GM21737 (cell line): ENCODE measurements at regions not wholly inside any gene's neighbourhood (a gene's known extent, or its start where the extent isn't known, plus 50 kb on each side); places are given as distances from the start of the nearest gene placed in this dataset.

Experiments used
- ATAC-seq: cut with Tn5 transposase; IDR thresholded peaks from one replicate; pipeline ENCODE4 v1.9.1; 2021; ENCODE audit warnings: mild to moderate bottlenecking, moderate library complexity; ENCODE audit not compliant: unreplicated experiment

DNA sequence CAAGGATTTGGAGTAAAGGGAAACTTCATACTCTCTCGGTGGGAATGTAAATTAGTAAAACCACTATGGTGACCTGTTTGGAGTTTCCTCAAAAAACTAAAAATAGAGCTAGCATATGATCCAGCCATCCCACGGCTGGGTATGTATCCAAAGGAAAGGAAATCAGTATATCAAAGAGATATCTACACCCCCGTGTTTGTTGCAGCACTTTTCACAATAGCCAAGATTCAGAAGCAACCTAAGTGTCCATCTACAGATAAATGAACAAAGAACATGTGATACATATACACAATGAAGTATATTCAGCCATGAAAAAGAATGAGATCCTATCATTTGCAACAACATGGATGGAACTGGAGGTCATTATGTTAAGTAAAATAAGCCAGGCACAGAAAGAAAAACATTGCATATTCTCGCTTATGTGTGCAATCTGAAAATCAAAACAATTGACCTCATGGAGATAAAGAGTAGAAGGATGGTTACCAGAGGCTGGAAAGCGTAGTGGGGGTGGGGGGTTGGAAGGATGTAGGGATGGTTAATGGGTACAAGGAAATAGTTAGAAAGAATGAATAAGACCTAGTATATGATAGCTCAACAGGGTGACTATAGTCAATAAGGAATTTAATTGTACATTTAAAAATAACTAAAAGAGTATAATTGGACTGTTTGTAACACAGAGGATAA lies 468.0 kb downstream of the BCAT1 start:
- ATAC-seq: no peak

DNA sequence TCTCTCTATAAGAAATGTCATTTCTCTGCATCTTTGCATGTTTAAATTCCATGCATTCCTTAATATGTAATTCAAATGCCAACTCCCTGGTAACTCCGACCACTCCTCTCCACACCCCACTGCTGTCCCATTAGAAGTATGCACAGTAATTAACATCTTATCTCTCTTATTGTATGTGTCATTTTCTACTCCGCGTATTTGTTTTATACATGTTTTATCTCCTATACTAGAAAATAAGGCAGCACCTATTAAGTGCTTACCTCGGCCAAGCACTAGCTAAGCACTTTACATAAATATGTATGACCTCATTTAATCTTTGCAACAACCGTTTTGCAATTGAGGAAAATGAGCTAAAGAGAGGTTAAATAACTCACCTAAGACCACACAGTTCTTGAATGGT lies 469.8 kb downstream of the BCAT1 start:
- no peak for ATAC-seq

GRCh38 chr12:24478254-24478653 lies 470.6 kb downstream of the BCAT1 start:
- ATAC-seq: no peak

GRCh38 chr12:24476310-24476709 lies 472.6 kb downstream of the BCAT1 start:
- no peak for ATAC-seq

DNA sequence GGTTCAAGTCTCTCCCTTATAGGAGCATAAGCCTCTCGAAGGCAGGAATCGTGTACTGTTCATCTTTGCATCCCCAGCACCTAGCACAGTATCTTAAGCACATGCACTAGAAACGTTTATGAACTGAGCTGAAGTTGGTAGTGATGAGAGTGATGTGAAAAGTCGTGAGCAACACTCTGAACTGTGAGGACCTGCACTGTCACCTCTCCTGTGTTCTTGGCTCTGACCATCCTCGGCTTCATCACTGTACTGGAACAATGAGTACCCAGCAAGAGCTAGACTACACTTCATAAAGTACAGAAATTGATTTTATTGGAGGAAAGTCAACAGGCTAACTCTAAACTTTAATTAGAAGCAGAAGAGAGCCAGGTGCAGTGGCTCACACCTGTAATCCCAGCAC lies 473.6 kb downstream of the BCAT1 start:
- no peak for ATAC-seq

DNA sequence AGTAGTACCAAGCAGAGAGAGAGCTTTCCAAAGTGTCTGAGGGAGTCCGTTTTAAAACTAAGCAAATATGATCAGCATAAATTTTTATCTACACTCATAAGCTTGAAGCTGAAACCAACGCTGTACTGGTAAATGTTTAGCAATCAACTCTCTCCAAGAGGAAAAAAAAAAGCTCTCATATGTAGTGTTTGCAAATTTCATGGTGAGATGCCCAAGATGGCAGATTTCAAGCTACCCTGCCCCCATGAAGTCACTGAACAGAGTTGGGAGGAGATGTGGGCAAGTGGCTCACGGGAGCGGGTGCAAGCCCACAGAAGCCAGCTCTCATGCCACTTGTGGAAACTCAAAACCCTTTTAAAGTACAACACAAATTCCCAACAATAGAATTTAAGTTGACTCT lies 475.8 kb downstream of the BCAT1 start:
- no peak for ATAC-seq

DNA sequence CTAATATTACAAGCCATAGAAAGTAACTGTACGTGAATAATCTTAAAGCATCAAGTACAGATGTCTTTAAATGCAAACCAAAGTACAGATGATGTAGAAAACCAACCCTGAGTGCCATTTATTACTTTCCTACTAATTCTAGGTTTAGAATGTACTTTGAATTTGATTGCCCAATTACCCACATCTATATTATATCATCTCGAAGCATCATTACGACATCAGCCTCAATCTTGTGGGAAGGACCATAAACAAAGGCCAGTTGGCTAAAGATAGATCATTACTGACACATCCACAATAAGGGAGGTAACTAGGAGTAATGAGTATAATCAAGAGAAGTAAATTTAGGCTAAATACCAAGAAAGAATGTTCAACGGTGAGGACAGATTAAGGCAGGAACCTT lies 478.9 kb downstream of the BCAT1 start:
- no peak for ATAC-seq

DNA sequence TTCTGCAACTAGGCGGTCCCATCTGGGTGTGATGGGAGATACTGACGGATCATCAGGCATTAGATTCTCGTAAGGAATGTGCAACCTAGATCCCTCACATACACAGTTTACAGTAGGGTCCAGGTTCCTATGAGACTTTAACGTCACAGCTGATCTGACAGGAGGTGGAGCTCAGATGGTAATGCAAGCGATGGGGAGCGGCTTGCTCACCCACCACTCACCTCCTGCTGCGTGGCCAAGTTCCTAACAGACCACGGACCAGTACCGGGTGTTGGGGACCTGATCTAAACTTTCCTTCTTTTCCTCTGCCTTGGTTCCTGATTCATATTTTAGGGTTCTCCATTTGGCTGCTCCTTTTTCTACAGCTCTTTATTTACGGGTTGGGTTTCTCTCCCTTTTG lies 479.8 kb downstream of the BCAT1 start:
- ATAC-seq: no peak

DNA sequence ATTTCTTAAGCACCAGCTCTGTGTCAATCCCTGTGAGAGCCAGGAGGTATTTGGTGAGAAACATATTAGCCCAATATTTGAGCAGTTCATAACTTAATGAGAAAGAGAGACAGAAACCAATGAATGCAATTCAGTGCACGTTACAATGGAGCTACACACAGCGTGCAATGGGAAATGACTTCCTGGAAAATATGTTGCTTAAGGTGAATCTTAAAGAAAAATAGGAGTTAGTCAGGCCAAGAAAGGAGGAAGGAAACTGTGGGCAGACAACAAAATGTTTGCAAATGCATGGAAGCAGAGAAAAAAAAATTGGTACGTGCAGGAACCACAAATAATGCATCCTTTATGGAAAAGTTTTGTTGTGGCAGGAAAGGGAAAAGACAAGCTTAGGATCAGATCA lies 481.7 kb downstream of the BCAT1 start:
- no peak for ATAC-seq

- no peak for ATAC-seq
These were observed 485.5 kb downstream of the BCAT1 start for GRCh38 chr12:24463375-24463774.

DNA sequence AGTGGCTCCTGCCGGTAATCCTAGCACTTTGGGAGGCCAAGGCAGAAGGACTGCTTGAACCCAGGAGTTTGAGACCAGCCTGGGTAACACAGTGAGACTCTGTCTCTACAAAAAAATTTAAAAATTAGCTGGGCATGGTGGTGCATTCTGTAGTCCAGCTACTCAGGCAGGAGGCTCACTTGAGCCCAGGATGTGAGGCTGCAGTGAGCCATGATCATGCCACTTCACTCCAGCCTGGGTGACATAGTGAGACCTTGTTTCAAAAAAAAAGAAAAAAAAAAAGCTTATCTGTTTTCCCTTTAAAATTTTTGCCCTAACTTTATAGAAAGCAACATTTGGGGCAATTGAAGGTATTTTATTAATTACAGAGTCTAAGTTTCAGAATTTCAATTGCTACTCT lies 486.0 kb downstream of the BCAT1 start:
- ATAC-seq: no peak

- no peak for ATAC-seq
These were observed 488.4 kb downstream of the BCAT1 start for GRCh38 chr12:24460506-24460905.

DNA sequence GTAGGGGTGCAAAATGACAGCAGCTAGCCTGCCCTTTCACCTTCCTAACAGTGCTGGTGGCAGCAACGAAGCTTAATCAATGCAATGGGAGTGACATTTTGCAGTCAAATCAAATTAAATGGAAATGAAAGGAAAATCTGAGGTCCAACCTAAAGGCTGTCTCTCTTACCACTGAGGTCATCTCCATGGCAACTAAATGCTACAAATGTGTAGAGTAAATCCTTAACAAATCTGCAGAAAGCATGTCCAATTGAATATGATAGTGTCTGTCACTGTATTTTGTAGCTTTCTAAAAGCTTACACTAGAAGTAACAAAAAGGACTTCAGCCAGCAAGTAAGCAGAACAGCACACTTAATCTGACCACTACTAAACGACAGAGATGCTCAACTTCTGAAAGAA lies 488.8 kb downstream of the BCAT1 start:
- ATAC-seq: no peak

DNA sequence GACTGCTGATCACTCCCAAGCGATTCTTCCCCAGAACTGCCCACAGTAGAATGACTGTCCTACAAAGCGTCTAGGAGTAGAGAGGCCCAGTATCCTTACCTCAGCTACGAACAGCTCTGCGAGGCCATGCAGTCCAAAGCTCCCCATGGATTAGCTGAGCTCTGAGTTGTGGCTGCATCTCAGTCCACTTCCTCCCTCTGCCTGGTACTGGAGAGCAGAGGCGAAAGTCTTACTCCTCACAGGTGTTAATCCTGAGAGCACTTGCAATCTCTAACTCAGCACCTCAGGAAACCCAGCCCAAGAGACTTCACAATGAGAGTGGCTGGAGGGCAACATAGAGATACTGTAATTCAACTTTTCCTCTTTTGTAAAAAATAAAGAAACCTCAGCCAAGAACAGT lies 493.1 kb downstream of the BCAT1 start:
- no peak for ATAC-seq

GRCh38 chr12:24447678-24448077 lies 498.2 kb upstream of the SOX5 start:
- ATAC-seq: no peak

- ATAC-seq: no peak
These were observed 496.8 kb upstream of the SOX5 start for GRCh38 chr12:24446287-24446686.

GRCh38 chr12:24444634-24445033 lies 495.2 kb upstream of the SOX5 start:
- no peak for ATAC-seq

- no peak for ATAC-seq
These were observed 492.0 kb upstream of the SOX5 start for GRCh38 chr12:24441458-24441857.

DNA sequence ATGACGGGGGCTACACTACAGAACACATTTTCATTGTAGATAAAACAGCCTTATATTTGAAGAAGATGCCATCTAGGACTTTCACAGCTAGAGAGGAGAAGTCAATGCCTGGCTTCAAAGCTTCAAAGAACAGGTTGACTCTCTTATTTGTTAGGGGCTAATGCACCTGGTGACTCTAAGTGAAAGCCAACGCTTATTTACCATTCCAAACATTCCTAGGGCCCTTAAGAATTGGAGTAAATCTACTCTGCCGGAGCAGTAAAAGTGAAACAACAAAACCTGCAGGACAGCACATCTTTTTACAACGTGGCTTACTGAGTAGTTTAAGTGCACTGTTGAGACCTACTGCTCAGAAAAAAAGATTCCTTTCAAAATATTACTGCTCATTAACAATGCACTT lies 487.2 kb upstream of the SOX5 start:
- no peak for ATAC-seq

DNA sequence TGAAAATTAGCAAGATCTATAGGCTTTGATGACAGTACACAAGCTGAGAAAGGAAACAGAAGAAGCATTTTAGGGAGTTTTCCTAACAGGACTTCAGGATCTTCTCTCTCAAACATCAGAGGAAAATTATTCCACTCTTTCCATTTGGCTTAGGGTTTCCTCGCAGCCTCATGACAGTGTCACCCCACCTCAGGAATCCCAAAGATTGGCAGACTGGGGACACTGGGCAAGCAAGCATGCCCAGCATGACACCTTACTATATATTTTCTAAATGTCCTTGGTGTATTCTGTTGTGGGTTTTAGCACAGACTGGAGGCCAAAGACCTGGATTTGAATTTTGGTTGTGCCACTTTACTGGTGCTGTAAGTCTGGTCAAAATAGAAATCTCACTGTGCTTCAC lies 482.4 kb upstream of the SOX5 start:
- no peak for ATAC-seq

GRCh38 chr12:24427776-24428175 lies 478.3 kb upstream of the SOX5 start:
- ATAC-seq: no peak

DNA sequence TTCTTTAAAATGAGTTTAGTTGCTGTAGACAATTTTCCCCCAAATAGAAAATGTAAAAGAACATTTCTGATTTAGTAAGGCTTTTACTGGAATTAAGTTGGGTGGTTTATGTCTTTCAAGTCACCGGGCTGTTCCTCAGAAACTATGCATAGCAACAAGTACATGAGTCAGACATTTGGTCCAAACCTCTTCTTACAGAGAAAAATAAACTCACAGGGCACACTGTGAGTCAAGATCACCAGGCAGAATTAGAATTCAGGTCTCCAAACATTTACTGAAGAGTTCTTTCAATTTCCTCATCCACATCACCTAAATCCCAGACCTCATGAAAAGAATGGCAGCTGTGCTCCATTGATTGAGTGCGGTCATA lies 476.1 kb upstream of the SOX5 start:
- no peak for ATAC-seq

DNA sequence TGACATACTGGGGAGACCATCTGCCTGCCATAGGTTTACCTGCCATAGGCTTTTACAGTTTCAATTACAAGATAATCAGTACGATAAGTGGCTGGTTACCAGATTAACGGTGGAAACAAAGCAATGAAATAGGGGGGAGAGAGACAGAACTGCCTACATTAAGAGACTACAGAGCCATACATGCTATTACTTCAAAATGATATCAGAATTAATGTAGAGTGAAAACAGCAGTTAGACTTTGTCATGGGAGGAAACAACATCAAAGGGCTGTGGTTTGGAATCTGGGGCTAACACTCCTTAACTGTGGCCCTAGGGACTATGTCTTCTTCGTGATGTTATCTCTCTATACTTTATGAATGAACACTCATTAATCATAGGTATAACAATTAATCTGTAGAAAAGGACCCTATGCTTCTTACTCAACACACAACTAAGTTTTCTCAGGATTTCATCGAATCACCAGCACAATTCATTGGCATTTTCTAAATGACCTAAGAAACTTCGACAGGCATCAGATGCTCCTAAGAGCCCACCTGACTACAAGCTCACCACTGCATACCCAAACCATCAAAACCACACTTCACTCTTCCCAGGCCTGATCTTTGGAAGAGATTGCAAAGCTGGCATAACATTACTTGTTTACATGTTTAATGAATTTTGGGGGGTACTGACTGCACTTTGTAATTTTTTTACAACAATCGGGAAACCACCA lies 475.6 kb upstream of the SOX5 start:
- no peak for ATAC-seq
